Iris pigment epithelial cell (primary cell): ENCODE measurements at regions not wholly inside any gene's neighbourhood (a gene's known extent, or its start where the extent isn't known, plus 50 kb on each side); places are given as distances from the start of the nearest gene placed in this dataset.
"Not testable (repeated sequence)": the region's sequence is repeated elsewhere in the genome, so short reads cannot be mapped to it uniquely, and the experiment has no call there.

Experiments
- DNase-seq: peaks from one replicate; pipeline ENCODE4 v3.0.0-alpha.2; 2011; ENCODE audit warnings: low read depth

- no peak for DNase-seq
Measured at GRCh38 chr2:21194147-21194546, 70.4 kb downstream of the TDRD15 start.

GRCh38 chr2:21194858-21195271, 71.1 kb downstream of the TDRD15 start:
- DNase-seq, result no peak

GRCh38 chr2:21195326-21195725, 71.6 kb downstream of the TDRD15 start:
- no peak for DNase-seq

- no peak for DNase-seq
Measured at GRCh38 chr2:21198637-21199036, 74.9 kb downstream of the TDRD15 start.

- no peak for DNase-seq
Measured at GRCh38 chr2:21203976-21204375, 80.2 kb downstream of the TDRD15 start.

- DNase-seq, result not testable (repeated sequence)
Measured at GRCh38 chr2:21214085-21214484, 90.3 kb downstream of the TDRD15 start.

- DNase-seq, result no peak
Measured at GRCh38 chr2:21217442-21217841, 93.7 kb downstream of the TDRD15 start.

- DNase-seq, result peak; percentile 13
Measured at GRCh38 chr2:21220930-21221329, 97.2 kb downstream of the TDRD15 start.

- no peak for DNase-seq
Measured at GRCh38 chr2:21223618-21224017, 99.8 kb downstream of the TDRD15 start.

- no peak for DNase-seq
Measured at GRCh38 chr2:21228041-21228895, 104.5 kb downstream of the TDRD15 start.

- DNase-seq, result no peak
Measured at GRCh38 chr2:21229302-21229701, 105.5 kb downstream of the TDRD15 start.

- no peak for DNase-seq
Measured at GRCh38 chr2:21230140-21230539, 106.4 kb downstream of the TDRD15 start.

GRCh38 chr2:21231985-21232384, 108.2 kb downstream of the TDRD15 start:
- DNase-seq, result no peak

GRCh38 chr2:21233194-21233593, 109.4 kb downstream of the TDRD15 start:
- no peak for DNase-seq

- DNase-seq, result no peak
Measured at GRCh38 chr2:21234001-21234400, 110.2 kb downstream of the TDRD15 start.

GRCh38 chr2:21234464-21235120, 110.8 kb downstream of the TDRD15 start:
- no peak for DNase-seq

- not testable (repeated sequence) for DNase-seq
Measured at GRCh38 chr2:21239749-21240148, 116.0 kb downstream of the TDRD15 start.

GRCh38 chr2:21244161-21244560, 120.4 kb downstream of the TDRD15 start:
- DNase-seq, result no peak

GRCh38 chr2:21245565-21245964, 121.8 kb downstream of the TDRD15 start:
- DNase-seq, result no peak

GRCh38 chr2:21249367-21249766, 125.6 kb downstream of the TDRD15 start:
- no peak for DNase-seq

GRCh38 chr2:21250673-21251072, 126.9 kb downstream of the TDRD15 start:
- no peak for DNase-seq

GRCh38 chr2:21251216-21251980, 127.6 kb downstream of the TDRD15 start:
- DNase-seq, result no peak
